Mucosa of descending colon (tissue), 3 donors: ENCODE measurements at regions not wholly inside any gene's neighbourhood (a gene's known extent, or its start where the extent isn't known, plus 50 kb on each side); places are given as distances from the start of the nearest gene placed in this dataset.
A peak's percentile ranks its signal among the peaks of the same experiment; 100 is the strongest.
"Not testable (repeated sequence)": the region's sequence is repeated elsewhere in the genome, so short reads cannot be mapped to it uniquely, and the experiment has no call there.

Experiments
- ATAC-seq: fragments of 200-7000 bp; cut with Tn5 transposase; one replicate; pipeline ENCODE4 v1.9.1; 2020; ENCODE audit warnings: mild to moderate bottlenecking, moderate library complexity
- DNase-seq, 3 donors: peaks; one replicate each; pipeline ENCODE4 v3.0.0-alpha.2; 2020
- H3K36me3 ChIP-seq: fragments of 200-600 bp; one replicate; pipeline ENCODE4 v1.8.0; 2021; ENCODE audit warnings: low read depth, mild to moderate bottlenecking
- H3K4me1 ChIP-seq: fragments of 200-600 bp; one replicate; pipeline ENCODE4 v1.8.0; 2021; ENCODE audit warnings: low read depth, mild to moderate bottlenecking
- H3K4me3 ChIP-seq: fragments of 200-600 bp; one replicate; pipeline ENCODE4 v1.8.0; 2021; ENCODE audit warnings: mild to moderate bottlenecking
- H3K9me3 ChIP-seq: fragments of 200-600 bp; one replicate; pipeline ENCODE4 v1.8.0; 2021; ENCODE audit warnings: mild to moderate bottlenecking
- intact Hi-C, 2 donors: fragments of 100-400 bp; cut with DNase I in 1 of 2; cut with micrococcal nuclease in 1 of 2; formaldehyde crosslinking; loops; one replicate each; pipeline versions ENCODE4 v1.11.0 to v1.11.1; 2022; cut with DNase I, micrococcal nuclease
- donor health status: DM: no; HTN: no; CAD: no; lungs with moderate emphysema.
- donor health status: DM: no; HTN: no; CAD: no.
- donor health status: DM: no; HTN: yes; CAD: no.

DNA sequence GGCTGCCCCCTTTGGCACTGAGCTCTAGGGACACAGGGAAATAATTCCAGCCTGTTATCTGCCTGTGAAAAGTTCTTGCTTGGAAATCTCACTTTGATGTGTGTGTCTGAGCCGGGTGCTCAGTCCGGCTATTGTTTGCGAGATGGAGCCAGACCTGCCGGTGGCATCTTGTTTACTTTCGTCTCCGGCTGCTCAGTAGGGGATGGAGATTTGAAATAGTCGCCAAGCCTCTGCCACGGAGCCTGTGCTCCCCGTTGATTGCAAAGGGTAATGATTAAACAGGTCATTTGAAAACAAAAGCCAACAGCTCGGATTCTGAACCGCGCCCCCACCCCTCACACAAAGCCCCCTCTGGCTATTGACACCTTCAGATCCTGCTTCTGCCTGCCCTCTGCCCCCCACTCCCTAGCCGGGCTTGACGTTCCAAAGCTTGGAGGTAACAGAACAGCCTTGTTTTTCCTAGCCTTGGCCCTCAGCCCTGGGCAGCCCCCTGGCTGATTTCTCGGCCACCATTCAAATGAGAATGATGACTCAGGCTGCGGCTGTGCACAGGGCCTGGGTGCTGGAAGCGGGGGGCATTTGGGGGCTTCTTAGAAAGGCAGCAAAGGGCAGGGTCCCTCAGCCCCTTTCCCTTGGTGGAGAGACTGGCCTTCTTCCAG, 70.8 kb upstream of the SPDYE9 start:
- DNase-seq (peak in 2 of 3 donors; percentile 20 to 27), ATAC-seq (peak; percentile 15)
- intact Hi-C loops, H3K9me3 ChIP-seq, H3K4me3 ChIP-seq, H3K36me3 ChIP-seq, H3K4me1 ChIP-seq: not testable (repeated sequence)

DNA sequence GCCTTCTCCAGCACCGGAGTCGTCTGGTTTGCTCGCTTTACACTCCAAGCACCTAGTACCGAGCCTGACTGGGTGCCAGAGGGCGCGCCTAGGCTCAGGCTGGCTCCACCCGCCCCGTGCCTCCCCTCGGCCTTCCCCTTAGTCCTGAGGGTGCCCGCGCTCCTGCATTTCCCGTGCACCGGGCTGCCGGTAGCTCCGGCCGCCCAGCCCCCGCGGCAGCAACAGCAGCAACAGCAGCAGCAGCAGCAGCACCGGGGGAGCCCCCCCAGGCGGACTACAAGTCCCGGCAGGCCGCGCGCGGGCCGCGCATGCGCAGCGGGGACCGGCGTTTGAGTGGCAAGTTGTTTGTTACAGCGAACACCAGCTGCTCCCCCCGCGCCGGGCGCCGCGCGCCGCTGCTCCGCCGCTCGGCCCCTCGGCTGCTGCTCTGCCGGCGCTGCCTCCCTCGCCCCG, 68.8 kb upstream of the SPDYE9 start:
- peak; percentile 74 to 92 (median 87) for DNase-seq
- H3K9me3 ChIP-seq, H3K36me3 ChIP-seq, H3K4me3 ChIP-seq, intact Hi-C loops, H3K4me1 ChIP-seq: not testable (repeated sequence)
- ATAC-seq = peak; percentile 96

DNA sequence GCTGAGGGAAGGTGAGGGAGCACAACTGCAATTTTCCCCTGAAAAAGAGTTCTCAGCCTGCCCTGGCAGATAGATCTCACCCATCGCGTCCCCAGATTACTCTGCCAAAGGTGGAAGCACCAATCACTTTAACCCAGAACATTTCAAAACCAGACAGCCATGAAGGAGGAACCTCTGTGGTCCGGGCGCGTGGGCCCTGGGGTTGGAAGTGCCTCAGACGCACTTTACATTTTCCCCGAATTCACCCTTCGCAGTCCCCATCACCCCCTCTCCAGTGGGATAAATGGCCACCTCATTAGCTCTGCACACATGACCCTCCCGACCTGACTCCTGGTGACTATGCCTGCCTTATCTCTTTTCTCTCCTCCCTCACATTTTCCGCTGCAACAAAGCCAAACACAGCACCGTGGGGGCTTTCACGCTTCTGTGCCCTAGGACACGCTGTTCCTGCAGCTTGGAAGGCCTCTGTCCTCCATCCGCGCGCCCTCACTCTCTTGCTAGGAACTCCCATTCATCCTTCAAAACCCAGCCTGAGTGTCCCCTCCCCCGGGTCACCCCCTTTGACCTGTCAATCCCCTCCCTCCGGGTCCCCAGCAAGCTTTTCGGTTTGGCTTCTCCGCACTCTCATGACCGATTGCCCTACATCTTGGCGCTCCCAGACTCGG, 68.2 kb upstream of the SPDYE9 start:
- H3K4me3 ChIP-seq, H3K4me1 ChIP-seq, ATAC-seq, H3K9me3 ChIP-seq, intact Hi-C loops, H3K36me3 ChIP-seq: not testable (repeated sequence)
- DNase-seq = peak; percentile 3 to 28 (median 23)

DNA sequence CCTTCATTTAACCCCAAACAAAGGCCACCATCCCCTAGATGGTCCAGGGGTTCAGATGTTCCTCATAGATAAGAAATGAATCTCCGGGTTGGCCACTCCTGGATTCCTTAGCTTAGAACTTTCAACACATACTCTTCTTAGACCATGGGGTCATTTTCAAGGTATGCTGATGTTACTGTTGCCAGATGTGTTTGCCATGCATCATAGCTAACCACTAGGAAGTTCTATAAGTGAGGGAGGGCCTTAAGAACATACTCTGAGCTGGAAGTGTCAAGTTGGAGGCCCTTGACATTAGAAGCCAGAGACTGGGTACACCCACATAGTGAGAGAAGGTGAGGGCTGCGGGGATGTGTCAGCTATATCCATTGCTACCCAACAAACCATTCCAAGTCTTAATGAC, 62.7 kb upstream of the SPDYE9 start:
- ATAC-seq, H3K36me3 ChIP-seq, H3K4me1 ChIP-seq, intact Hi-C loops, H3K4me3 ChIP-seq, DNase-seq, H3K9me3 ChIP-seq: not testable (repeated sequence)

DNA sequence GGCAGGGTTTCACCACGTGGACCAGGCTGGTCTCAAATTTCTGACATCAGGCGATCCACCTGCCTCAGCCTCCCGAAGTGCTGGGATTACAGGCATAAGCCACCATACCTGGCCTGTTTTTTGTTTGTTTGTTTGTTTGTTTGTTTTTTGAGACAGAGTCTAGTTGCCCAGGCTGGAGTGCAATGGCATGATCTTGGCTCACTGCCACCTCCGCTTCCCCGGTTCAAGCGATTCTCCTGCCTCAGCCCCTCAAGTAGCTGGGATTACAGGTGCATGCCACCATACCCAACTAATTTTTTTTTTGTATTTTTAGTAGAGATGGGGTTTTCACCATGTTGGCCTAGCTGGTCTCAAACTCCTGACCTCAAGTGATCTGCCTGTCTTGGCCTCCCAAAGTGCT, 61.8 kb upstream of the SPDYE9 start:
- H3K4me3 ChIP-seq, intact Hi-C loops, H3K36me3 ChIP-seq, H3K4me1 ChIP-seq, H3K9me3 ChIP-seq, DNase-seq, ATAC-seq: not testable (repeated sequence)

DNA sequence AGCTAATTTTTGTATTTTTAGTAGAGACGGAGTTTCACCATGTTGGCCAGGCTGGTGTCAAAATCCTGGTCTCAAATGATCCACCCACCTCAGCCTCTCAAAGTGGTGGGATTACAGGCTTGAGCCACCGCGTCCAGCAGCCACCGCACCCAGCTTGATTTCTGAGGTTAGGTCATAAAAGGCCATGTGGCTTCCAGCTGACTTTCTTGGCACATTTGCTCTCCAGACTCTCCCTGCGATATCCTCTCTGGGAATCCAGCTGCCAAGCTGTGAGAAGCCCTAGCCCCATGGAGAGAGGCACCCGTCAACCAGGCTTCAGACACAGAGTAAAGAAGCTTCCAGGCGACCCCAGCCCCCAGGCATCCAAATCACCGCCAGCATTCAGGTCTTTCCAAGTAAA, 58.2 kb upstream of the SPDYE9 start:
- H3K4me3 ChIP-seq, ATAC-seq, H3K9me3 ChIP-seq, intact Hi-C loops, DNase-seq, H3K36me3 ChIP-seq, H3K4me1 ChIP-seq: not testable (repeated sequence)

DNA sequence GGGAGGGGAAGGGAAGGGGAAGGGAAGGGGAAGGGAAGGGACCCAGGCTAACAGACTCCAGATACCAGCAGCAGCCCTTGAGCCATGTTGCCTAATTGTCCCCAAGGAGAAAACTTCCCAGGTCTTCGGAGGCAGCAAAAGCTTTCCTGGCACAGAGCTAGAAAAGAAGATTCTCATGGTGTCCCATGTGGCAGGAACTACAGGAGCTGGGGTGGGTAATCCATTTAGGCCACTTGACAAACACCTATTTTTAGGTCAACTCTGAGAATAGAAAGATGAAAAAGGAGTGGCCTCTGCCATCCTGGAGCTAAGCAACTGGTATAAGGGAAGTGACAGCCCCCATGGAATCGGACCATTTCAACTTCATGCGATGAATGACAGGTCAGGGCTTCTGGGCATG, 52.1 kb upstream of the SPDYE9 start:
- ATAC-seq, DNase-seq, intact Hi-C loops: not testable (repeated sequence)

More for the DNA sequence above, 52.1 kb upstream of the SPDYE9 start:
- H3K9me3 ChIP-seq, H3K4me1 ChIP-seq, H3K36me3 ChIP-seq, H3K4me3 ChIP-seq: not testable (repeated sequence)
